ENCODE measurements at regions not wholly inside any gene's neighbourhood (a gene's known extent, or its start where the extent isn't known, plus 50 kb on each side); places are given as distances from the start of the nearest gene placed in this dataset.

GRCh38 chr11:115590254-115590653, 86.0 kb upstream of the CADM1 start:
- H3K4me3 ChIP-seq (replicated peaks; ENCODE audit: low read depth, low read length) = no peak overlapping the region
- TF ChIP-seq CTCF (IDR thresholded peaks at IDR 0.05; ENCODE audit: low read depth, low read length, missing control alignments) = no peak
- DNase-seq (ENCODE audit: extremely low read depth, low read depth) = no peak

- H3K4me3 ChIP-seq (replicated peaks; ENCODE audit: low read depth, low read length) = no peak overlapping the region
- no peak for DNase-seq (ENCODE audit: extremely low read depth, low read depth)
- TF ChIP-seq CTCF (IDR thresholded peaks at IDR 0.05; ENCODE audit: low read depth, low read length, missing control alignments) = no peak
Measured at GRCh38 chr11:115587718-115588342, 83.6 kb upstream of the CADM1 start.

- TF ChIP-seq CTCF (IDR thresholded peaks at IDR 0.05; ENCODE audit: low read depth, low read length, missing control alignments) = no peak
- DNase-seq (ENCODE audit: extremely low read depth, low read depth) = no peak
- H3K4me3 ChIP-seq (replicated peaks; ENCODE audit: low read depth, low read length) = no peak overlapping the region
Measured at GRCh38 chr11:115585361-115586024, 81.3 kb upstream of the CADM1 start.

GRCh38 chr11:115581871-115582639, 77.8 kb upstream of the CADM1 start:
- peak; percentile 5 for TF ChIP-seq CTCF (IDR thresholded peaks at IDR 0.05; ENCODE audit: low read depth, low read length, missing control alignments)
- DNase-seq (ENCODE audit: extremely low read depth, low read depth) = no peak
- no peak overlapping the region for H3K4me3 ChIP-seq (replicated peaks; ENCODE audit: low read depth, low read length)

GRCh38 chr11:115580927-115581680, 76.9 kb upstream of the CADM1 start:
- no peak overlapping the region for H3K4me3 ChIP-seq (replicated peaks; ENCODE audit: low read depth, low read length)
- peak; percentile 6 for DNase-seq (ENCODE audit: extremely low read depth, low read depth)
- no peak for TF ChIP-seq CTCF (IDR thresholded peaks at IDR 0.05; ENCODE audit: low read depth, low read length, missing control alignments)

GRCh38 chr11:115580416-115580815, 76.2 kb upstream of the CADM1 start:
- TF ChIP-seq CTCF (IDR thresholded peaks at IDR 0.05; ENCODE audit: low read depth, low read length, missing control alignments) = no peak
- no peak for DNase-seq (ENCODE audit: extremely low read depth, low read depth)
- no peak overlapping the region for H3K4me3 ChIP-seq (replicated peaks; ENCODE audit: low read depth, low read length)
